H1 (cell line): ENCODE measurements at regions not wholly inside any gene's neighbourhood (a gene's known extent, or its start where the extent isn't known, plus 50 kb on each side); places are given as distances from the start of the nearest gene placed in this dataset.

Experiments
- BCL11A ChIP-seq, 2 experiments: IDR thresholded peaks; one replicate each; pipeline ENCODE4 v1.6.1; 2011; ENCODE audit warnings: low read depth in 2 of 2, low read length in 2 of 2, mild to moderate bottlenecking in 2 of 2
- CREB1 ChIP-seq: IDR thresholded peaks from 2 replicates; pipeline ENCODE4 v1.6.1; 2012; ENCODE audit warnings: inconsistent platforms
- EGR1 ChIP-seq: IDR thresholded peaks from 2 replicates; pipeline ENCODE4 v1.6.1; 2011; ENCODE audit warnings: low read depth, low read length, borderline replicate concordance
- MAFK ChIP-seq: IDR thresholded peaks from 2 replicates; pipeline ENCODE4 v1.6.1; 2012; ENCODE audit warnings: low read depth, mild to moderate bottlenecking, improper control_type of control experiment, low read length
- PHF8 ChIP-seq: fragments of 200-600 bp; sonication (generic); conservative IDR thresholded peaks from 2 replicates; pipeline ENCODE4 v1.7.1; 2012; ENCODE audit warnings: low read depth, mild to moderate bottlenecking, inconsistent platforms, low read length, moderate library complexity
- POLR2AphosphoS5 ChIP-seq: IDR thresholded peaks from 2 replicates; pipeline ENCODE4 v1.6.1; 2011; ENCODE audit warnings: low read depth, low read length
- RAD21 ChIP-seq, 2 experiments: IDR thresholded peaks in 1 of 2; conservative IDR thresholded peaks in 1 of 2; 2 replicates each; pipeline ENCODE4 v1.6.1; 2011; ENCODE audit warnings: low read depth in 2 of 2, low read length in 2 of 2, improper control_type of control experiment in 1 of 2, inconsistent platforms in 1 of 2, mild to moderate bottlenecking in 1 of 2, moderate library complexity in 1 of 2
- SUZ12 ChIP-seq: fragments of 200-600 bp; sonication (generic); IDR thresholded peaks from 2 replicates; pipeline ENCODE4 v1.6.1; 2012; ENCODE audit warnings: mild to moderate bottlenecking, inconsistent platforms, low read length, moderate library complexity, mixed read lengths
- TAF1 ChIP-seq: IDR thresholded peaks from 2 replicates; pipeline ENCODE4 v1.6.1; 2011; ENCODE audit warnings: mild to moderate bottlenecking, low read depth, low read length
- TF ChIP-seq, protein P1 (sequence below): fragments of 300-600 bp; sonication (generic); IDR thresholded peaks from 2 replicates; pipeline ENCODE4 v1.7.1; 2012; ENCODE audit warnings: low read length, moderate library complexity, mild to moderate bottlenecking, inconsistent platforms; ENCODE audit not compliant: insufficient replicate concordance

GRCh38 chr20:55693641-55694040, 311.7 kb downstream of the CBLN4 start (continued):
- TF ChIP-seq, protein P1, sequence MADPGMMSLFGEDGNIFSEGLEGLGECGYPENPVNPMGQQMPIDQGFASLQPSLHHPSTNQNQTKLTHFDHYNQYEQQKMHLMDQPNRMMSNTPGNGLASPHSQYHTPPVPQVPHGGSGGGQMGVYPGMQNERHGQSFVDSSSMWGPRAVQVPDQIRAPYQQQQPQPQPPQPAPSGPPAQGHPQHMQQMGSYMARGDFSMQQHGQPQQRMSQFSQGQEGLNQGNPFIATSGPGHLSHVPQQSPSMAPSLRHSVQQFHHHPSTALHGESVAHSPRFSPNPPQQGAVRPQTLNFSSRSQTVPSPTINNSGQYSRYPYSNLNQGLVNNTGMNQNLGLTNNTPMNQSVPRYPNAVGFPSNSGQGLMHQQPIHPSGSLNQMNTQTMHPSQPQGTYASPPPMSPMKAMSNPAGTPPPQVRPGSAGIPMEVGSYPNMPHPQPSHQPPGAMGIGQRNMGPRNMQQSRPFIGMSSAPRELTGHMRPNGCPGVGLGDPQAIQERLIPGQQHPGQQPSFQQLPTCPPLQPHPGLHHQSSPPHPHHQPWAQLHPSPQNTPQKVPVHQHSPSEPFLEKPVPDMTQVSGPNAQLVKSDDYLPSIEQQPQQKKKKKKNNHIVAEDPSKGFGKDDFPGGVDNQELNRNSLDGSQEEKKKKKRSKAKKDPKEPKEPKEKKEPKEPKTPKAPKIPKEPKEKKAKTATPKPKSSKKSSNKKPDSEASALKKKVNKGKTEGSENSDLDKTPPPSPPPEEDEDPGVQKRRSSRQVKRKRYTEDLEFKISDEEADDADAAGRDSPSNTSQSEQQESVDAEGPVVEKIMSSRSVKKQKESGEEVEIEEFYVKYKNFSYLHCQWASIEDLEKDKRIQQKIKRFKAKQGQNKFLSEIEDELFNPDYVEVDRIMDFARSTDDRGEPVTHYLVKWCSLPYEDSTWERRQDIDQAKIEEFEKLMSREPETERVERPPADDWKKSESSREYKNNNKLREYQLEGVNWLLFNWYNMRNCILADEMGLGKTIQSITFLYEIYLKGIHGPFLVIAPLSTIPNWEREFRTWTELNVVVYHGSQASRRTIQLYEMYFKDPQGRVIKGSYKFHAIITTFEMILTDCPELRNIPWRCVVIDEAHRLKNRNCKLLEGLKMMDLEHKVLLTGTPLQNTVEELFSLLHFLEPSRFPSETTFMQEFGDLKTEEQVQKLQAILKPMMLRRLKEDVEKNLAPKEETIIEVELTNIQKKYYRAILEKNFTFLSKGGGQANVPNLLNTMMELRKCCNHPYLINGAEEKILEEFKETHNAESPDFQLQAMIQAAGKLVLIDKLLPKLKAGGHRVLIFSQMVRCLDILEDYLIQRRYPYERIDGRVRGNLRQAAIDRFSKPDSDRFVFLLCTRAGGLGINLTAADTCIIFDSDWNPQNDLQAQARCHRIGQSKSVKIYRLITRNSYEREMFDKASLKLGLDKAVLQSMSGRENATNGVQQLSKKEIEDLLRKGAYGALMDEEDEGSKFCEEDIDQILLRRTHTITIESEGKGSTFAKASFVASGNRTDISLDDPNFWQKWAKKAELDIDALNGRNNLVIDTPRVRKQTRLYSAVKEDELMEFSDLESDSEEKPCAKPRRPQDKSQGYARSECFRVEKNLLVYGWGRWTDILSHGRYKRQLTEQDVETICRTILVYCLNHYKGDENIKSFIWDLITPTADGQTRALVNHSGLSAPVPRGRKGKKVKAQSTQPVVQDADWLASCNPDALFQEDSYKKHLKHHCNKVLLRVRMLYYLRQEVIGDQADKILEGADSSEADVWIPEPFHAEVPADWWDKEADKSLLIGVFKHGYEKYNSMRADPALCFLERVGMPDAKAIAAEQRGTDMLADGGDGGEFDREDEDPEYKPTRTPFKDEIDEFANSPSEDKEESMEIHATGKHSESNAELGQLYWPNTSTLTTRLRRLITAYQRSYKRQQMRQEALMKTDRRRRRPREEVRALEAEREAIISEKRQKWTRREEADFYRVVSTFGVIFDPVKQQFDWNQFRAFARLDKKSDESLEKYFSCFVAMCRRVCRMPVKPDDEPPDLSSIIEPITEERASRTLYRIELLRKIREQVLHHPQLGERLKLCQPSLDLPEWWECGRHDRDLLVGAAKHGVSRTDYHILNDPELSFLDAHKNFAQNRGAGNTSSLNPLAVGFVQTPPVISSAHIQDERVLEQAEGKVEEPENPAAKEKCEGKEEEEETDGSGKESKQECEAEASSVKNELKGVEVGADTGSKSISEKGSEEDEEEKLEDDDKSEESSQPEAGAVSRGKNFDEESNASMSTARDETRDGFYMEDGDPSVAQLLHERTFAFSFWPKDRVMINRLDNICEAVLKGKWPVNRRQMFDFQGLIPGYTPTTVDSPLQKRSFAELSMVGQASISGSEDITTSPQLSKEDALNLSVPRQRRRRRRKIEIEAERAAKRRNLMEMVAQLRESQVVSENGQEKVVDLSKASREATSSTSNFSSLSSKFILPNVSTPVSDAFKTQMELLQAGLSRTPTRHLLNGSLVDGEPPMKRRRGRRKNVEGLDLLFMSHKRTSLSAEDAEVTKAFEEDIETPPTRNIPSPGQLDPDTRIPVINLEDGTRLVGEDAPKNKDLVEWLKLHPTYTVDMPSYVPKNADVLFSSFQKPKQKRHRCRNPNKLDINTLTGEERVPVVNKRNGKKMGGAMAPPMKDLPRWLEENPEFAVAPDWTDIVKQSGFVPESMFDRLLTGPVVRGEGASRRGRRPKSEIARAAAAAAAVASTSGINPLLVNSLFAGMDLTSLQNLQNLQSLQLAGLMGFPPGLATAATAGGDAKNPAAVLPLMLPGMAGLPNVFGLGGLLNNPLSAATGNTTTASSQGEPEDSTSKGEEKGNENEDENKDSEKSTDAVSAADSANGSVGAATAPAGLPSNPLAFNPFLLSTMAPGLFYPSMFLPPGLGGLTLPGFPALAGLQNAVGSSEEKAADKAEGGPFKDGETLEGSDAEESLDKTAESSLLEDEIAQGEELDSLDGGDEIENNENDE = no peak
- no peak for TF ChIP-seq CREB1
- no peak for TF ChIP-seq TAF1
- no peak for TF ChIP-seq PHF8
- no peak for TF ChIP-seq SUZ12
- TF ChIP-seq BCL11A (IDR thresholded peaks at IDR 0.05; ENCODE audit: low read depth in 2 of 2, low read length in 2 of 2) = no peak
- TF ChIP-seq RAD21 (IDR thresholded peaks at IDR 0.05 in 1 of 2, conservative IDR thresholded peaks at IDR 0.05 in 1 of 2; ENCODE audit: low read depth in 2 of 2, low read length in 2 of 2) = no peak
- TF ChIP-seq EGR1 = no peak
- TF ChIP-seq MAFK = no peak
- TF ChIP-seq POLR2AphosphoS5 = no peak
